ENCODE measurements at regions not wholly inside any gene's neighbourhood (a gene's known extent, or its start where the extent isn't known, plus 50 kb on each side); places are given as distances from the start of the nearest gene placed in this dataset.
"Not testable (repeated sequence)": the region's sequence is repeated elsewhere in the genome, so short reads cannot be mapped to it uniquely, and the experiment has no call there.

DNA sequence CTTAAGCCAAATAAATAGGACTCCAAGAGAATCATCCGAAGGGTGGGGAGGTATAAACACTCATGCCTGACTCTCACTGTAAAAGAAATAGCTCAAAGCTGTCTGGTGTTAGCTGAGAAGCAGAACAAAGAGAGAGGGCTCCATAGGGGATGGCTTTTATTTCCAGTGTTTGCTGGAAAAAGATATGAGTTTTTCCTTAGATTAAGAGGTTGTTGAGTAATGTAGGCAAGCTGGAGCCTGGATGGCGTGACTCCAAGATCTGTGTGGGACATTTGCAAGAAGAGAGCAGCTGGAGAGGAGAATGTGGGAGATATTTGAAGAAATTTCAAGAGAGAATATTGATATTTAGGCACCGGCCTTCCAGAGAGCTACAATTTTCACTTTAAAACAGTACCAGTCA lies 793.7 kb upstream of the RGMB start:
- no peak for DNase-seq

DNA sequence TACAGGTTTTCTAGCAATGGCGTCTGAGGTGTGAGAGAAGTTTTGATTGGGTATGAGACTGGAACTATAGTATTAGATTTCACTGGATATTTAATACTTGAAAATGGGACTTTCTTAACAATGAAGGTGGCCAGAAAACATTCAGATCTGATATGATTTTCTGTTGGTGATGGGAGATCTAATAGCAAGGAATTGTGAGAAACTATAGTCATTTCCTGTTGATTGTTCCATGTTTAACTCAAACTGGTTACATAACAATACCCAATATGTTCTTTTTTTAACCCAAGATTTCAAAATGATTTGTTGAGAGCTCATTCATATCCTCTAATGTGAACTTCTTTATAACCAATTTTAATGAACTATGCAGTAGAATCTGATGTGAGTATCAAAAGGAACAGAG lies 793.2 kb upstream of the RGMB start:
- DNase-seq, result no peak

DNA sequence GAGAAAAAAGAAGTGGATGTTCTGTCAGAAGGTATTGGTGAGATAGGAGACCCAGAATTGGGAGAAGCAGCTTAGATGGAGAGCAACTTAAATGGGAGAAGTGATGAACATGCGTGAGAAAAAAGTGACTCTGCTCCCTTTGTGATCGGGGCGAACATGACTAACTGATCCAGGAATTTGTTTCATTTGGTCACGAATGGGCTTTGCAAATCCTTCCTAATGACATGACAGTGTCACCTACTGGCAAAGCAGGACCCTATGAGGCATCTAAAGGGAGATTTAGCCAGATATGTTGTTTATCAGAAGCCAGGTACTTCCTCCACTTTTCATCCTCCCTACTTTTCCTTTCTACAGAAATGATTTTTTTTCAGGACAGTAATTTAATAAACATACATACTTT lies 787.4 kb upstream of the RGMB start:
- DNase-seq, result no peak

DNA sequence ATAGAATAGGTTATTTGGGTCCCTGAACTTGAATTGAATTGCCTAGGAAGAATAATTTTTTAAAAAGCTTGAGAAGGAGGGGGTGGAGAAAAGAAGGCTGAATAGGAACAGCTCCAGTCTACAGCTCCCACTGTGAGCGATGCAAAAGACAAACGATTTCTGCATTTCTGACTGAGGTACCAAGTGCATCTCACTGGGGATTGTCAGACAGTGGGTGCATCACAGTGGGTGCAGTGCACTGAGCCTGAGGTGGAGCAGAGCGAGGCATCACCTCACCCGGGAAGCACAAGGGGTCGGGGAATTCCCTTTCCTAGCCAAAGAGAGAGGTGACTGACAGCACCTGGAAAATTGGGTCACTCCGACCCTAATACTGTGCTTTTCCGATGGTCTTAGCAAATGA lies 782.2 kb upstream of the RGMB start:
- no peak for DNase-seq

DNA sequence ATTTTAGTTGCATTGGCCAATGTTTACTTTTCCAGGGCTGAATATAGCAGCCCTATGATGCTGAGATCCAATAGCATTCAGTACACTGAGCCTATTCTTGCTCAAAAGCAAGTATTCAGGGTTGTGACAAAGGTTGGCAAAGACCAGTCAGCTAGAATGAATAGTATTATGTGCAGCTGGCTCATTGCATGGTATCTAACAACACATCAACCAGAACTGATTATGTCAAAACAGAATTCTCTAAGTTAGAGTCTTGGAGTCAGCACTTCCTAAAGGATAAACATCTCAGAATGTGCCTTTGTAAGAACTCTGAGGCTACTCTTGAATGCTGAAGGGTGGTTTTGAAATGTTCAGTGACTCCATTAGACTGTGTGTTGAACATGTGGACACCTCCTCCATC lies 774.5 kb upstream of the RGMB start:
- DNase-seq, result no peak

DNA sequence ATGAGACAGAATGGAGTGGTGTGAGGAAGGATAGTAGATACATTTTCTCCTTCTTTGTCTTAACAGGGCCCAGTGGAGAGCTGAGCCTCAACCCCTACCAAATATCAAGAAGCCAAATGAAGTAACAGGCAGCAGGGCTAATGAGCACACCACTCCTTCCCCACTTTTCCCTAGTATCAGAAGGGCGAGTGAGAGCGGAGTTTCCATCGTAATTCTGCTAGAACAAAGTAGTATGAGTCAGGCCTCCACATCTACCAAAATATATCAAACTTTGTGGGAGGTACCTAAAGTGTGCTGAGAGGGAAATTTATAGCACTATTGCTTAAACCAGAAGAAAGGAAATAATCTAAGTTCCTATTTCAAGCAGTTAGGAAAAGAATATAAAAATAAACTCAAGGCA lies 769.0 kb upstream of the RGMB start:
- DNase-seq, result no peak

DNA sequence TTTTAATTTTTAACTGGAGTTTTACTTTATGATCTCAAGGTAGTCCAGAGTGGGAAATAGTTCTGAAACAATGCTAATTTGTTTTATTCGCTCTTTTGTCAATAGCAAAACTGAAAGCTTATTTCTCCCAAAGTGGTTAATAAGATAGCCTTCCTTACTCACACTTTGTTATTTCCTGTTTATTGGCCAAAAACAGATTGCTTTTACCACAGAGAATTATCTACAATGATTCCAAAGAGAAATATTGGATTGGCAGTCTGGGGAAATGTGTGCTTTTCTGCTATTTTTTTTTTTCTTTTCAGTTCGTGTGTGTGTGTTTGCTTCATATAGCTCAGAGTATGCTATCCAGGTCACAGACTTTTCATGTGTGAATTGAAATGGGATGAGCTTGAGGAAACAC lies 756.7 kb upstream of the RGMB start:
- DNase-seq, result no peak

DNA sequence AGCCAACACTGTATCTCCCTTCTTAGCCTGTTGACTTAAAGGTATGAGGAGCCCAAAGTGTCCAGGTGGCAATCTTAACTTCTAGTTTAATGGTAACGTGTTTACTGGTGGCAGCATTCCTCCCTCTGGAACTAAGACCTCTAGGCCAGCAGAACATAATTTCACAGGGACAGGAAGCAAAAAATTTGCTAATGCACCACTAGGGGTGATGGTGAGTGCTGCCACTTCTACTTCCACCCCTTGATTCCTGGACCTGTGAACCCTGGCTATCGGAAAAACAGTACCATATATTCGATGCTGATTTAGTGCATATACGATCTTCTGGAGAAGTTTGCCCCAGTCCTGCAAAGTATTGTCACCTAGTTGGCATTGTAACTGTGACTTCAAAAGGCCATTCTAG lies 743.2 kb upstream of the RGMB start:
- DNase-seq, result not testable (repeated sequence)

DNA sequence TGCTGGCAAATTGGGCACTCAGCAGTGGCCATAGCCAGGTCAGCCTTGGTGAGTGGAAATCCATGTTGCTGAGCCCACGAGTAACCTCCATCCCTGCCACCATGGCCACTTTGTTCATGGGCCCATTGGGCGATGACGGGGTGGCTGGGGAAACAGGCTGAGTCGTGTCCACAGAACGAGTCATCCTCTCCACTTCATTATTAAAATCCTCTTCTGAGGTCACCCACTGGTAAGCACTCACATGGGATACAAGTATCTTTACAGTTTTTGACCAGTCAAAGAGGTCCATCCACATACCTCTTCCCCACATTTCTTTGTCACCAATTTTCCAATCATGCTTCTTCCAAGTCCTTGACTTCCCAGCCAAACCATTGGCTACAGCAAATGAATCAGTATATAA lies 742.4 kb upstream of the RGMB start:
- not testable (repeated sequence) for DNase-seq

DNA sequence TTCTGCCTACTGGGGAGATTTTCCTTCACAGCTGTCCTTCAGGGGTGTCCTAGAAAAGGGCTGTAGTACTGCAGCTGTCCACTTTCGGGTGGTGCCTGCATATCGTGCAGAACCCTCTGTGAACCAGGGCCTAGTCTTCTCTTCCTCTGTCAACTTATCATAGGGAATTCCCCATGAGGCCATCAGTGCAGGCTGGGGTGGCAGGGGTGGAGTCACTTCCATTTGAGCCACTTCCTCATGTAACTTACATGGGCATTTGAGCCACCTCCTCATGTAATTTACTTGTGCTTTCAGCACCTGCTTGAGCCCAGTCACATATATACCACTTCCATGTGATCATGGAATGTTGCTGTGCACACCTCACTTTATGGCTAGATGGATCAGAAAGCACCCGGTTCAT lies 742.0 kb upstream of the RGMB start:
- DNase-seq, result no peak

DNA sequence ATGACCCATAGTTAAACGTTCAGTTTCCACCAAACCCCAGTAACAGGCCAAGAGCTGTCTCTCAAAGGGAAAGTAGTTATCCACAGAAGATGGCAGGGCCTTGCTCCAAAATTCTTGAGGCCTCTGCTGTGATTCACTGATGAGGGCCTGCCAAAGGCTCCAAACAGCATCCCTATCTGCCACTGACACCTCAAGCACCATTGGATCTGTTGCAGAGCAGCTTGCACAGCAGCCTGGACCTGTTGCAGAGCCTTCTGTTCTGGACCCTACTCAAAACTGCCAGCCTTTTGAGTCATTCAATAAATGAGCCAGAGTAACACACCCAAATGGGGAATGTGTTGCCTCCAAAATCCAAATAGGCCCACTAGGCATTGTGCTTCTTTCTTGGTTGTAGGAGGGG lies 741.5 kb upstream of the RGMB start:
- DNase-seq, result no peak

DNA sequence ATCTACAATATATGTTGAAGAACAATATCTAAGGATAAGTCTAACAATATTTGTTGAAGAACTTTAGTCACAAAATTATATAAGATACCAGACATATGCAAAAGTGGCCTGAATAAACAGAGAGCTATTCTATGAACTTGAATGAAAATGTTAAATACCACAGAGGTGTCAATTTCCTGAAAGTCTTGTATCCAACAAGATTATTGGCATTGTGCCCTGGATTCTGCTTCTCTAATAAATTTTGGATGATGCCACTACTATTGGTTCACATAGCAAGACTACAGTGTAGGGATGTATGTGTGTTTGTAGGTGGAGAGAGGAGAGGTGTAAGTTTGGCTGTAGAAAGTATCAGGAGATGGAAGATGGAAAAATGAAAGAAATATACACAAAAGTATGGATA lies 731.8 kb upstream of the RGMB start:
- DNase-seq, result no peak

DNA sequence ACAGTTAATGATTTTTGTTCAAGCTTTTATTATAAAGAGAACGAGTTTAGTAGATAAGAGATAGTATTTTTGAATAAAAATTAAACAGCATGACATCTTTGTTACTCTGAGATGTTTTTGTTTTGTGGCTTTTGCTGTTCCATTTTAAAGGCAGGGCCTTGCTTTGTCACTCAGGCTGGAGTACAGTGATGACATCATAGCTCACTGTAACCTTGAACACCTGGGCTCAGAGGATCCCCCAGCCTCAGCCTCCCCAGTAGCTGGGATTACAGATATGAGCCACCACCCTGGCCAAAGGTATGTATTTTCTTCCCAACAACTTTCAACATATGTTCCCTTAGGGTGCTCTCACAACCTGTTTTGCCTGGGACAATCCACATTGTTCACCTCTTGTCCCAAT lies 730.9 kb upstream of the RGMB start:
- DNase-seq, result no peak

DNA sequence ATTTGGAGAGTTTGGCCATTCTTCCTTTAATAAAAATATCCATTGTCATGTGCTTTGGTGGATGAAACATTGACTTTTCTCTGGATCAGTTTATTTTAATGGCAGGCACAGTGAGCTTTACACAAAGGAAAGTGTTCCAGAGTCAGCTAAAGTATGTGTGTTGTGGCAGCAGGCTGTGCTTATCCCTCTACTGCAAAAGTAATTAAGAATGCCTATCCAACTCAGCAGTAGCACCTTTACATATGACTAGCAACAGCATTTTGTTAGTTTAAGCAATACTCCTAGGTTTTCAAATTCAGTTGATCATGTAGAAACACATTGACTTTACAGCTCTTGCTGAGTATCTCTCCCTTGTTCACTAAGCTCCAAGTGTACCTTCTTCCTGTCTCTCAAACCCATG lies 730.5 kb upstream of the RGMB start:
- no peak for DNase-seq

DNA sequence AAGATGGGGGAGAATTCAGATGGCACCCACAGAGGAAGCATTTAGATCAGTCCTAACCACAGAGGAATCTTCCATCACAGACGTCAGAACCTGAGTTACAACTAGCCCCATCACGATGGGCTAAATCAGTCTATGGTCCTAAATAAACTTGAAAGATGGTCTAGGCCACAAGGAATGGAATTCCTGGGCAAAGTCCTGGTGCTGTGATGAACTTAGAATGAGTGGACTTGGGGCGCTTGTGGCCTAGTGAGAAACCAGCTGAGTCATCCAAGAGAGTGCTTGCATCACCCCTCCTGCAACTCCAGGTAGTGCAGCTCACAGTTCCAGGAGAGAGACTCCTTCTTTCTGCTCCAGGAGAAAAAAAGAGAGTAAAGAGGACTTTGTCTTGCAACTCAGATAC lies 722.9 kb upstream of the RGMB start:
- DNase-seq, result no peak

DNA sequence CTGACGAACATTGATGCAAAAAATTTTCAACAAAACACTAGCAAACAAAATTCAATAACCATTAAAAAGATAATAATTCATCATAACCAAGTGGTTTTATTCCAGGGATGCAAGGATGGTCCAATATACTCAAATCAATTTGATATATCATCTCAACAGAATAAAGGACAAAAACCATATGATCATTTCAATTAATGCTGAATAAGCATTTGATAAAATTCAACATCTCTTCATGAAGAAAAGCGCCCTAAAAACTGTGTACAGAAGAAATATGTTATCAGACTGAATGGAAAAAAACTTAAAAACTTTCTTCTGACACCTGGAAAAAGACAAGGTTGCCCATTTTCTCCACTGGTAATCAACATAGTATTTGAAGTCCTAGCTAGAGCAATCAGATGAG lies 720.3 kb upstream of the RGMB start:
- DNase-seq, result no peak

DNA sequence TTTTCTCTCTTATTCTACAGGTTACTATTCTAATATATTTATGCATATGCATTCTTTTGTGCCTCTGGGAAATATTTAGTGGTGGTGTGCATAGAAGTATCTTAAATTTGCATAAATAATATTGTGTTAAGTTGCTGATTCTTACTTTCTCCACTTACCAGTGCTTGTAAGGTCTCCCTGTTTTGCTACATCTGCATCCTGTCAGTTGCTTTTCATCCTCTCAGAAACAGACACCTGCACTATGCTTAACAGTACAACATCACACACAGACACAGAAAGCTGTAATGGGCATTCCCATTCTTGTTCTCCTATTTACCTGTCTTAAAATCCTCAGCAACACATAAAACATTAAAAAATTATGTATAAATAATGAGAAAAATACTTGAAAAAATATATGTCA lies 713.3 kb upstream of the RGMB start:
- no peak for DNase-seq

DNA sequence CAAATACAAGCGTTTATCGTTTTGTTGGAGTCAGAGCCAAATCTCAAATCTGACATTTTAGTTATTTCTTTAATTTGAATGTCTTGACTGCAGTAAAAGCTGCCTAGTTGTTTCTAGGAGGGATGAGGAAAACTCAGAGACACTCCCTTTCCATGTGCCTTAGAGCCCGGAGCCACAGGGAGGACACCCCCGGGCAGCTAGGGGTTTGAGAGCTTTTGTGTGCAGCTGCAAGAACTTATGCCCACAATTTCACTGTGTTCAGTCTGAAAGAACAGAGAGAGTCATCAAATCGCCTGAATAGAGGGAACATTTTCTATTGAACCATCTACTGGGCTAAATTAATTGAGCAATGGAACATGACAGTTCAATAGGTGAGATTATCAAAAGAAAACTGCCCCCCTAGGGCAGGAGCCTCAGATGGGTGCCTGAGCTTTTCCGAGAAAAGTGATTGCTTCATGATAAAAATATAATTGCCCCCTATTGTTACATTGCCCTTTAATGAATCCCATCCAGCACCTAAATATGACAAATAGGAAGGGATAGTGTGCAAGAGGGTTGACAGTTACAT lies 709.3 kb upstream of the RGMB start:
- DNase-seq, result no peak

DNA sequence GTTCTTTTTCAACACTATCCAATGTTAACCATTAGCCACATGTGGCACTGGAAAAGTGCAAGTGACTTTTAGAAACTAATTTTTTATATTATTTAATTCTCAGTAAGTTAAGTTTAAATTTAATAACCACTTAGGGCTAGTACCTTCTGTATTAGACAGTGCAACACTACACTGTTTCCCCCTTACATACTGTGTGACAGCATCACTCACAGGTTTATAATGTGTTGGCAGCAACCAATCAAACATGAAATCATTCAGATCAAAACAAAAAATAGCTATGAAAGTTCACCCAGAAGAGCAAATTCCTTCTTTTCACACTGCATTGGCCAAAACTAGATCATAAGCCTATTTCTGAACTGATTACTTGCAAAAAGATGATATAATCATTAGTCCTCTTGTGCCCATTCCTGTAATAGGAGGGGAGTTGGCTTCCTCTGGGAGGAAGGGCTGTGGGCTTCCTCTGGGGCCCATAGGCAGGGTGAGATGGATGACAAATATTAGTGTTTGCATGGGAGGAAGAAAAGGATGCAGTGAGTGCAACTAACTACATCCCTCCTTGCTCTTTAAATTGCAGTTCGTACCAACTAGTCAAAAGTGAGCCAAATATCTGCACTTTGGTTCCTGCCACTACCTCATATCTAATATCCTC lies 708.1 kb upstream of the RGMB start:
- no peak for DNase-seq

DNA sequence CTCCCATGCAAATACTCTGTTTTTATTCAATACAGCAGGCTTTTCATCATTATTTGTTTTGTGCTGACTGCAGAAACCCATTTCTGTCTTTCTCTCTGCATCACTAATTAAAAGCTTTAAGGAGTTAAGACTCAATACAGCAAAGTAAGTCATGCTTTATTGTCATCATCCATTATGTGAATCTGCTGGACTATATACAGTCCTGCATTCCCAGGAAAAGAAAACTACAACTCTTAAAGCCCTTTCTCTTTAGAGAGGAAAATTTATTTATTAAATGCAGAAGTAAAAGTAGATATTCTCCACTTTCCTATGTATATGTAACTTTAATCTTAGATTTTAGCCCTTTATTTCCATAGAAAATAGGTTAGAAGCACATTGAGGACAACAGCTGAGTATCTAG lies 706.6 kb upstream of the RGMB start:
- DNase-seq, result no peak

DNA sequence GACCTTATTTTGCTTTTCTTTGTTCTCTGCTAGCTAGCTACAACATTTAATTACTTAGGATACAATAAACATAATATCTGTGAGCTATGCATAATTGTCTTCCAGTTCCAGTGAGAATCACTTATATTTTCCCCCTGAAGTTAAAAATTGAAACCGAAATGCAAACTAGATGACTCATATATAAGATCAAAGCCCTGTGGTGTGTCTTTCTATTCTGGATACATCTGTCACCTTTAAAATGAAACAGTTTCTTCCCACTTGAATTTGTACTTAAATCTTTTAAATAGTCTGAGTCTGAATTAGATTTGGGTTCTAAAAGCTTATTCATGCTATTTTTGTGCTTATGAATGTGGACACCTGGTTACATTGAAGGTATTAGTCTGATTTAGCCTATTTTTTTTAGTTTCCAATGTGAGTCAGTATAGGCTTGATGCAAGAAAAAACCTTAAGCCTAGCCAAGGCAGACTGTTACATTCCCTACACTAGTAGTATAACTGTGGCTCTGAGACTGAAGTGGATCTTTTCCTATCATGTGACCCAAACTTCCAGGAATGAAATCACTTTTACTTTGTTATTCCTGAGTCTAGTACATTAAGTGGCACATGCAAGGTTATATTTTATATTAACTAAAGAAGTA lies 703.5 kb upstream of the RGMB start:
- DNase-seq, result no peak

DNA sequence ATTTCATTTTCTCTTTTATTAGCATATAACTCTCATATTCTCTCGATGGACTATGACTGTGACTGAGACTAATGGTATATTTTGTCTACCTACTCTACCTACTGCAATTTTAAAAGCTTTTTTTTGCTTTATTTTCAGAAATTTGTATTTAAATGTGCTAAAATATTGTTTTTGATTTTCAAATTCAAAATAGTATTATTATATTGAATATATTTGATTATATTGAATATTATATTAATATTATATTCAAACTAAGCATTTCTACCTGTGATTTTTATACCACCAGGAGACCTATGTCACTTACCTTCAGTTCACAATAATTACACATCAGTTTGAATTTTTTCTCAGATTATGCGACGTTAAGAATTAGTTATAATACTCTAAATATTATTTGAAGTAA lies 700.5 kb upstream of the RGMB start:
- DNase-seq, result no peak

DNA sequence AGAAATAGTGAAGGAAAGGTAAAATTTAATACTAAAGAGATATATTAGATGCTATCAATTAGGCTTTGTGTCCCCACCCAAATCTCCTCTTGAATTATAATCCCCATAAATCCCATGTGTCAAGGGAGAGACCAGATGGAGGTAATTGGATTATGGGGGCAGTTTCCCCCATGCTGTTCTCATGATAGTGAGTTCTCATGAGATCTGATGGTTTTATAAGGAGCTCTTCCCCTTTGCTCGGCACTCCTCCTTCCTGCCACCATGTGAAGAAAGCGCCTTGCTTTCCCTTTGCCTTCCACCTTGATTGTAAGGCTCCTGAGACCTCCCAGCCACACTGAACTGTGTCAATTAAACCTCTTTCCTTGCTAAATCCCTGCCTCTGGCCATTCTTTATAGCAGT lies 697.0 kb upstream of the RGMB start:
- DNase-seq, result no peak

DNA sequence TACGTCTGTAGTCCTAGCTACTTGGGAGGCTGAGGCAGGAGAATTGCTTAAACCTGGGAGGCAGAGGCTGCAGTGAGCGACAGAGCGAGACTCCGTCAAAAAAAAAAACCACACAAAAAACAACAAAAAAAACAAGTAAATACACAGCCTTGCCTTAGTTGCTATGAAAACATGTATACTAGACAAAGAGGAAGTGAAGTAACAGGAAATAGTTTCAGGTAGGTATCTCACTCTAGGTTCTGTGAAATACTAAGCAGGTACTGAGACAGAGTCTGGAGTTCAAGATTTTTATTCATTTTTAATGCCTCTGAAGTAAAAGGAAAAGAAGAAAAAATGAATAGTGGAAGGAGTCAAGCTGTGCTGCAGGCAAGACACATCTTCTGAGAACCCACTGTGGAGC lies 687.9 kb upstream of the RGMB start:
- DNase-seq, result no peak

DNA sequence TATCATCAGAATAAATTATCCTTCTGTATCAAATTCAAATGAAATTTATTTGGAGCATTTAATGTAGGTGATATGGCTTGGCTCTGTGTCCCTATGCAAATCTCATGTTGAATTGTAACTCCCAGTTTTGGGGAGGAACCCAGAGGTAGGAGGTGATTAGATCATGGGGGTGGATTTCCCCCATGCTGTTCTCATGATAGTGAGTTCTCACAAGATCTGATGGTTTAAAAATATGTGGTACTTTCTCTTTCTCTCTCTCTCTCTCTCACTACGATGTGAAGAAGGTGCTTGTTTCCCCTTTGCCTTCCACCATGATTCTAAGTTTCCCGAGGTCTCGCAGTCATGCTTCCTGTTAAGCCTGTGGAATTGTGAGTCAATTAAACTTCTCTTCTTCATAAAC lies 678.4 kb upstream of the RGMB start:
- DNase-seq, result no peak
